Neural cell (in vitro differentiated cells): ENCODE measurements at regions not wholly inside any gene's neighbourhood (a gene's known extent, or its start where the extent isn't known, plus 50 kb on each side); places are given as distances from the start of the nearest gene placed in this dataset.

Experiments used
- H2AFZ ChIP-seq: fragments of 200-600, 300-800 bp; sonication (generic), shearing (Covaris generic); 2 replicates; pipeline ENCODE4 v1.6.0; 2014; ENCODE audit warnings: low read depth, mild to moderate bottlenecking, antibody characterized with exemption, low read length, moderate library complexity
- H3F3A ChIP-seq: fragments of 200-600 bp; shearing (Covaris generic); 2 replicates; pipeline ENCODE4 v1.6.1; 2016; ENCODE audit warnings: mild to moderate bottlenecking, moderate library complexity, mixed read lengths, antibody characterized with exemption, low read length; ENCODE audit not compliant: insufficient read depth, poor library complexity, severe bottlenecking
- H3K27ac ChIP-seq: fragments of 200-600, 300-800 bp; sonication (generic), shearing (Covaris generic); 2 replicates; pipeline ENCODE4 v1.5.1; 2014; ENCODE audit warnings: mild to moderate bottlenecking, low read length, moderate library complexity
- H3K27me3 ChIP-seq: fragments of 300-800, 200-600 bp; sonication (generic), shearing (Covaris generic); 2 replicates; pipeline ENCODE4 v1.6.0; 2014; ENCODE audit warnings: mild to moderate bottlenecking, low read depth, low read length, moderate library complexity; ENCODE audit not compliant: insufficient read depth
- H3K36me3 ChIP-seq: fragments of 300-800, 200-600 bp; sonication (generic), shearing (Covaris generic); 2 replicates; pipeline ENCODE4 v1.5.1; 2014; ENCODE audit warnings: mild to moderate bottlenecking, antibody characterized with exemption, low read length, moderate library complexity; ENCODE audit not compliant: insufficient read depth
- H3K4me2 ChIP-seq: fragments of 300-800, 200-600 bp; sonication (generic), shearing (Covaris generic); 2 replicates; pipeline ENCODE4 v1.6.0; 2014; ENCODE audit warnings: mild to moderate bottlenecking, low read length
- H3K4me3 ChIP-seq: fragments of 300-800, 200-600 bp; sonication (generic), shearing (Covaris generic); 2 replicates; pipeline ENCODE4 v1.5.1; 2014; ENCODE audit warnings: mild to moderate bottlenecking, low read length, moderate library complexity
- H3K79me2 ChIP-seq: fragments of 200-600 bp; shearing (Covaris generic); replicated peaks from 2 replicates; pipeline ENCODE4 v1.6.0; 2014; ENCODE audit warnings: mild to moderate bottlenecking, low read length, moderate library complexity; ENCODE audit not compliant: insufficient read depth
- H3K9ac ChIP-seq: fragments of 300-800, 200-600 bp; sonication (generic), shearing (Covaris generic); 2 replicates; pipeline ENCODE4 v1.6.1; 2016; ENCODE audit warnings: mild to moderate bottlenecking, low read length, mixed read lengths
- H3K9me2 ChIP-seq: fragments of 200-600 bp; shearing (Covaris generic); 2 replicates; pipeline ENCODE4 v1.6.1; 2016; ENCODE audit warnings: mild to moderate bottlenecking, low read length, mixed read lengths; ENCODE audit not compliant: insufficient read depth
- H3K9me3 ChIP-seq: fragments of 200-600, 300-800 bp; sonication (generic), shearing (Covaris generic); 2 replicates; pipeline ENCODE4 v1.6.1; 2016; ENCODE audit warnings: mild to moderate bottlenecking, mixed run types, low read length, moderate library complexity, mixed read lengths
- H4K20me1 ChIP-seq: fragments of 200-600 bp; shearing (Covaris generic); 2 replicates; pipeline ENCODE4 v1.6.1; 2016; ENCODE audit warnings: mild to moderate bottlenecking, mixed run types; ENCODE audit not compliant: insufficient read depth
- CTCF ChIP-seq: fragments of 450-650 bp; IDR thresholded peaks from 2 replicates; pipeline ENCODE4 v1.5.1; 2014; ENCODE audit warnings: antibody characterized with exemption, mild to moderate bottlenecking, moderate library complexity; ENCODE audit not compliant: poor library complexity, severe bottlenecking
- EP300 ChIP-seq: fragments of 450-650 bp; conservative IDR thresholded peaks from 2 replicates; pipeline ENCODE4 v1.6.1; 2014; ENCODE audit warnings: antibody characterized with exemption, mild to moderate bottlenecking, moderate library complexity; ENCODE audit not compliant: poor library complexity, severe bottlenecking
- EZH2 ChIP-seq: fragments of 200-600, 300-800 bp; shearing (Covaris generic), sonication (generic); IDR thresholded peaks from 2 replicates; pipeline ENCODE4 v1.6.1; 2014; ENCODE audit warnings: antibody characterized with exemption, low read length, borderline replicate concordance, mild to moderate bottlenecking; ENCODE audit not compliant: insufficient read depth, poor library complexity, severe bottlenecking
- MXI1 ChIP-seq: fragments of 450-650 bp; conservative IDR thresholded peaks from 2 replicates; pipeline ENCODE4 v1.6.1; 2014; ENCODE audit warnings: antibody characterized with exemption, mild to moderate bottlenecking; ENCODE audit not compliant: poor library complexity, severe bottlenecking
- POLR2AphosphoS5 ChIP-seq: IDR thresholded peaks from 2 replicates; pipeline ENCODE4 v1.6.1; 2012
- RAD21 ChIP-seq: fragments of 450-650 bp; conservative IDR thresholded peaks from 2 replicates; pipeline ENCODE4 v1.6.1; 2014; ENCODE audit warnings: antibody characterized with exemption, mild to moderate bottlenecking, moderate library complexity
- REST ChIP-seq: IDR thresholded peaks from 2 replicates; pipeline ENCODE4 v1.6.1; 2012; ENCODE audit warnings: borderline replicate concordance
- SMC3 ChIP-seq: fragments of 450-650 bp; conservative IDR thresholded peaks from 2 replicates; pipeline ENCODE4 v1.6.1; 2014; ENCODE audit warnings: antibody characterized with exemption, mild to moderate bottlenecking, moderate library complexity; ENCODE audit not compliant: poor library complexity
- TAF1 ChIP-seq: IDR thresholded peaks from 2 replicates; pipeline ENCODE4 v1.6.1; 2012; ENCODE audit warnings: low read depth

GRCh38 chr1:195733826-195734225, 874.4 kb downstream of the KCNT2 start:
- no peak overlapping the region for H3K9ac ChIP-seq
- no peaks in the 10 kb centered on the region for H3K9me3 ChIP-seq
- H3K9me2 ChIP-seq: no peaks in the 10 kb centered on the region
- H3K27ac ChIP-seq: no peak overlapping the region
- no peaks in the 10 kb centered on the region for H3K36me3 ChIP-seq
- H4K20me1 ChIP-seq: no peaks in the 10 kb centered on the region
- H2AFZ ChIP-seq: no peak overlapping the region
- TF ChIP-seq CTCF (peak; percentile 22), RAD21 (no peak), MXI1 (no peak), POLR2AphosphoS5 (no peak), EP300 (no peak)
- H3K27me3 ChIP-seq: no peaks in the 10 kb centered on the region
- no peaks in the 10 kb centered on the region for H3K79me2 ChIP-seq
- H3K4me2 ChIP-seq: no peak overlapping the region
- H3K4me3 ChIP-seq: no peak overlapping the region
- H3F3A ChIP-seq: no peaks in the 10 kb centered on the region

GRCh38 chr1:195733408-195733807, 874.8 kb downstream of the KCNT2 start:
- no peak overlapping the region for H3K4me3 ChIP-seq
- H3F3A ChIP-seq: no peaks in the 10 kb centered on the region
- H3K9me2 ChIP-seq: no peaks in the 10 kb centered on the region
- H3K79me2 ChIP-seq: no peaks in the 10 kb centered on the region
- no peak overlapping the region for H2AFZ ChIP-seq
- H3K27ac ChIP-seq: no peak overlapping the region
- no peaks in the 10 kb centered on the region for H3K9me3 ChIP-seq
- H4K20me1 ChIP-seq: no peaks in the 10 kb centered on the region
- H3K36me3 ChIP-seq: no peaks in the 10 kb centered on the region
- no peak overlapping the region for H3K4me2 ChIP-seq
- no peak for TF ChIP-seq MXI1
- TF ChIP-seq REST: no peak
- no peak for TF ChIP-seq EZH2
- TF ChIP-seq CTCF: no peak
- no peak for TF ChIP-seq SMC3
- no peak for TF ChIP-seq EP300
- no peak for TF ChIP-seq RAD21
- TF ChIP-seq POLR2AphosphoS5: no peak
- no peak for TF ChIP-seq TAF1
- no peaks in the 10 kb centered on the region for H3K27me3 ChIP-seq
- no peak overlapping the region for H3K9ac ChIP-seq
